ENCODE measurements at regions not wholly inside any gene's neighbourhood (a gene's known extent, or its start where the extent isn't known, plus 50 kb on each side); places are given as distances from the start of the nearest gene placed in this dataset.

- TF ChIP-seq CTCF (IDR thresholded peaks at IDR 0.05), result no peak
- TF ChIP-seq POLR2A (IDR thresholded peaks at IDR 0.05), result no peak
These were observed 671.8 kb upstream of the SEMA6A start for GRCh38 chr5:117246424-117246823.

Data from vagina (tissue), 2 donors.